H9 (cell line): ENCODE measurements at regions not wholly inside any gene's neighbourhood (a gene's known extent, or its start where the extent isn't known, plus 50 kb on each side); places are given as distances from the start of the nearest gene placed in this dataset.

Source experiments
- DNase-seq: peaks from one replicate; pipeline ENCODE4 v3.0.0-alpha.2; 2017
- H2AFZ ChIP-seq: one replicate; pipeline ENCODE4 v1.6.1; 2013; ENCODE audit warnings: mild to moderate bottlenecking, low read length, control low read depth, moderate library complexity
- H2AK5ac ChIP-seq: 2 replicates; pipeline ENCODE4 v1.6.1; 2013; ENCODE audit warnings: low read length, control low read depth, mixed read lengths; ENCODE audit not compliant: insufficient read length
- H2BK120ac ChIP-seq: one replicate; pipeline ENCODE4 v1.6.1; 2013; ENCODE audit warnings: low read depth, mild to moderate bottlenecking, low read length, control low read depth, inconsistent platforms; ENCODE audit not compliant: poor library complexity, severe bottlenecking
- H2BK12ac ChIP-seq: 2 replicates; pipeline ENCODE4 v1.6.1; 2013; ENCODE audit warnings: low read length, control low read depth, mixed read lengths, low read depth; ENCODE audit not compliant: insufficient read length
- H2BK15ac ChIP-seq: 2 replicates; pipeline ENCODE4 v1.6.1; 2013; ENCODE audit warnings: low read depth, low read length, control low read depth
- H2BK20ac ChIP-seq: one replicate; pipeline ENCODE4 v1.6.1; 2013; ENCODE audit warnings: low read depth, mild to moderate bottlenecking, low read length, control low read depth, inconsistent platforms; ENCODE audit not compliant: poor library complexity, severe bottlenecking
- H2BK5ac ChIP-seq: 2 replicates; pipeline ENCODE4 v1.6.1; 2013; ENCODE audit warnings: low read length, control low read depth, mixed read lengths; ENCODE audit not compliant: insufficient read length
- H3K14ac ChIP-seq: 2 replicates; pipeline ENCODE4 v1.6.1; 2013; ENCODE audit warnings: low read length, control low read depth; ENCODE audit not compliant: insufficient read depth
- H3K18ac ChIP-seq: 2 replicates; pipeline ENCODE4 v1.6.1; 2013; ENCODE audit warnings: low read depth, mild to moderate bottlenecking, mixed read lengths, low read length, control low read depth; ENCODE audit not compliant: insufficient read length
- H3K23ac ChIP-seq: 2 replicates; pipeline ENCODE4 v1.6.1; 2013; ENCODE audit warnings: low read length, control low read depth, mixed read lengths, low read depth; ENCODE audit not compliant: insufficient read length
- H3K23me2 ChIP-seq: 2 replicates; pipeline ENCODE4 v1.6.1; 2013; ENCODE audit warnings: low read depth, mild to moderate bottlenecking, mixed read lengths, low read length, control low read depth; ENCODE audit not compliant: insufficient read length, poor library complexity, severe bottlenecking
- H3K27ac ChIP-seq: 2 replicates; pipeline ENCODE4 v1.5.1; 2013; ENCODE audit warnings: low read length, control low read depth, mixed read lengths, low read depth; ENCODE audit not compliant: insufficient read length
- H3K27me3 ChIP-seq: 2 replicates; pipeline ENCODE4 v1.6.1; 2013; ENCODE audit warnings: low read length, control low read depth, inconsistent platforms; ENCODE audit not compliant: insufficient read depth
- H3K4ac ChIP-seq: 2 replicates; pipeline ENCODE4 v1.6.1; 2013; ENCODE audit warnings: low read depth, mild to moderate bottlenecking, control low read depth, inconsistent platforms, low read length, moderate library complexity
- H3K4me1 ChIP-seq: 2 replicates; pipeline ENCODE4 v1.6.1; 2013; ENCODE audit warnings: low read length, control low read depth, inconsistent platforms; ENCODE audit not compliant: insufficient read depth
- H3K4me2 ChIP-seq: 2 replicates; pipeline ENCODE4 v1.6.1; 2013; ENCODE audit warnings: low read length, control low read depth, mixed read lengths; ENCODE audit not compliant: insufficient read length, insufficient read depth
- H3K56ac ChIP-seq: 2 replicates; pipeline ENCODE4 v1.6.1; 2013; ENCODE audit warnings: low read depth, mild to moderate bottlenecking, mixed read lengths, low read length, control low read depth; ENCODE audit not compliant: insufficient read length
- H3K79me1 ChIP-seq: 2 replicates; pipeline ENCODE4 v1.6.1; 2013; ENCODE audit warnings: low read depth, mild to moderate bottlenecking, moderate library complexity, low read length, control low read depth, inconsistent platforms; ENCODE audit not compliant: insufficient read depth, poor library complexity, severe bottlenecking
- H3K79me2 ChIP-seq: 2 replicates; pipeline ENCODE4 v1.6.1; 2013; ENCODE audit warnings: low read length, control low read depth, inconsistent platforms; ENCODE audit not compliant: insufficient read depth
- H3K9ac ChIP-seq: 2 replicates; pipeline ENCODE4 v1.6.1; 2013; ENCODE audit warnings: low read length, control low read depth, mixed read lengths; ENCODE audit not compliant: insufficient read length; ENCODE audit errors: extremely low read depth
- H3K9me3 ChIP-seq: one replicate; pipeline ENCODE4 v1.6.1; 2013; ENCODE audit warnings: low read depth, low read length, inconsistent platforms; ENCODE audit not compliant: control insufficient read depth
- H3T11ph ChIP-seq: one replicate; pipeline ENCODE4 v1.6.1; 2013; ENCODE audit warnings: mild to moderate bottlenecking, low read length, control low read depth, inconsistent platforms
- H4K20me1 ChIP-seq: one replicate; pipeline ENCODE4 v1.6.1; 2013; ENCODE audit not compliant: control insufficient read depth, insufficient read length, insufficient read depth
- H4K5ac ChIP-seq: 2 replicates; pipeline ENCODE4 v1.6.1; 2013; ENCODE audit warnings: low read depth, mild to moderate bottlenecking, mixed read lengths, low read length, control low read depth; ENCODE audit not compliant: insufficient read length
- H4K8ac ChIP-seq: replicated peaks from 2 replicates; pipeline ENCODE4 v1.6.1; 2013; ENCODE audit warnings: low read length, control low read depth, mixed read lengths, low read depth; ENCODE audit not compliant: insufficient read length
- H4K91ac ChIP-seq: 2 replicates; pipeline ENCODE4 v1.6.1; 2013; ENCODE audit warnings: low read depth, mild to moderate bottlenecking, moderate library complexity, mixed read lengths, low read length, control low read depth; ENCODE audit not compliant: insufficient read length
- H3K27ac Mint-ChIP-seq, 3 experiments: 2 replicates in 2 of 3; 3 replicates in 1 of 3; pipeline ENCODE4 v1.8.0; 2020 to 2021; ENCODE audit warnings: mixed read lengths in 3 of 3, mild to moderate bottlenecking in 1 of 3, moderate library complexity in 1 of 3
- H3K27me3 Mint-ChIP-seq: 2 replicates; pipeline ENCODE4 v1.8.0; 2021; ENCODE audit warnings: low read depth, mild to moderate bottlenecking, moderate library complexity, mixed read lengths
- H3K36me3 Mint-ChIP-seq, 3 experiments: 2 replicates in 2 of 3; 3 replicates in 1 of 3; pipeline ENCODE4 v1.8.0; 2020 to 2021; ENCODE audit warnings: low read depth in 3 of 3, mixed read lengths in 3 of 3; ENCODE audit not compliant: insufficient read depth in 1 of 3
- H3K4me1 Mint-ChIP-seq, 2 experiments: 2 replicates each; pipeline ENCODE4 v1.8.0; 2020; ENCODE audit warnings: mixed read lengths in 2 of 2
- H3K4me3 Mint-ChIP-seq, 2 experiments: 2 replicates in 1 of 2; 3 replicates in 1 of 2; pipeline ENCODE4 v1.8.0; 2020 to 2021; ENCODE audit warnings: mild to moderate bottlenecking in 2 of 2, mixed read lengths in 2 of 2, moderate library complexity in 1 of 2
- H3K9me3 Mint-ChIP-seq, 2 experiments: 2 replicates in 1 of 2; 3 replicates in 1 of 2; pipeline ENCODE4 v1.8.0; 2020; ENCODE audit warnings: mild to moderate bottlenecking in 2 of 2, mixed read lengths in 2 of 2, moderate library complexity in 1 of 2
- CTCF ChIP-seq: fragments of 200-600 bp; sonication (generic); conservative IDR thresholded peaks from 3 replicates; pipeline ENCODE4 v1.8.0; 2021; ENCODE audit warnings: antibody characterized with exemption, mild to moderate bottlenecking
- WGBS: extraction: QIAGEN DNeasy Blood & Tissue Kit; methylation state at CpG from one replicate; pipeline ENCODE4 v1.1.7; 2013; ENCODE audit warnings: missing lambda C conversion rate, low lambda C conversion rate, mixed read lengths; ENCODE audit not compliant: insufficient read length; ENCODE audit errors: extremely low coverage; 5-methylcytosine and 5-hydroxymethylcytosine counted together

GRCh38 chr4:157942017-157942416 is 230.8 kb downstream of the GASK1B start:
- no peak overlapping the region for H3K27ac ChIP-seq
- no peak overlapping the region for H3K4me2 ChIP-seq
- no peak overlapping the region for H4K8ac ChIP-seq
- no peaks in the 10 kb centered on the region for H4K20me1 ChIP-seq
- no peaks in the 10 kb centered on the region for H3K79me2 ChIP-seq
- no peak overlapping the region for H2AFZ ChIP-seq
- no peak overlapping the region for H3K18ac ChIP-seq
- no peak overlapping the region for H3K9ac ChIP-seq
- no peak for DNase-seq
- H2BK12ac ChIP-seq, result no peak overlapping the region
- no peaks in the 10 kb centered on the region for H3K79me1 ChIP-seq
- peaks cover 0 to 3% of the 10 kb centered on the region in 2 experiments; a peak in 2 of 4 replicates for H3K4me1 Mint-ChIP-seq
- H3K14ac ChIP-seq, result no peak overlapping the region
- H3K9me3 Mint-ChIP-seq, result no peaks in the 10 kb centered on the region
- no peak overlapping the region for H3K27ac Mint-ChIP-seq
- H3T11ph ChIP-seq, result no peak overlapping the region
- H2BK20ac ChIP-seq, result no peak overlapping the region
- no peaks in the 10 kb centered on the region for H3K27me3 Mint-ChIP-seq
- no peak overlapping the region for H2AK5ac ChIP-seq
- H3K4ac ChIP-seq, result no peak overlapping the region
- H2BK120ac ChIP-seq, result no peak overlapping the region
- no CpG with 5 or more reads among the region's 3 CpGs for WGBS
- no peak overlapping the region for H3K4me3 Mint-ChIP-seq
- no peak overlapping the region for H4K91ac ChIP-seq
- no peaks in the 10 kb centered on the region for H3K23me2 ChIP-seq
- H2BK5ac ChIP-seq, result no peak overlapping the region
- no peaks in the 10 kb centered on the region for H3K4me1 ChIP-seq
- no peaks in the 10 kb centered on the region for H3K27me3 ChIP-seq
- no peak overlapping the region for H3K56ac ChIP-seq
- H3K23ac ChIP-seq, result no peak overlapping the region
- H2BK15ac ChIP-seq, result no peak overlapping the region
- no peaks in the 10 kb centered on the region for H3K9me3 ChIP-seq
- no peaks in the 10 kb centered on the region for H3K36me3 Mint-ChIP-seq
- TF ChIP-seq CTCF, result no peak
- H4K5ac ChIP-seq, result no peak overlapping the region
